GM12891 (cell line): ENCODE measurements at regions not wholly inside any gene's neighbourhood (a gene's known extent, or its start where the extent isn't known, plus 50 kb on each side); places are given as distances from the start of the nearest gene placed in this dataset.

Experiments
- POLR2A ChIP-seq: IDR thresholded peaks from 2 replicates; pipeline ENCODE4 v1.6.1; 2011; ENCODE audit warnings: low read depth, low read length, control low read depth
- POU2F2 ChIP-seq: IDR thresholded peaks from 2 replicates; pipeline ENCODE4 v1.6.1; 2011; ENCODE audit warnings: low read depth, mild to moderate bottlenecking, control low read depth, low read length, moderate library complexity

DNA sequence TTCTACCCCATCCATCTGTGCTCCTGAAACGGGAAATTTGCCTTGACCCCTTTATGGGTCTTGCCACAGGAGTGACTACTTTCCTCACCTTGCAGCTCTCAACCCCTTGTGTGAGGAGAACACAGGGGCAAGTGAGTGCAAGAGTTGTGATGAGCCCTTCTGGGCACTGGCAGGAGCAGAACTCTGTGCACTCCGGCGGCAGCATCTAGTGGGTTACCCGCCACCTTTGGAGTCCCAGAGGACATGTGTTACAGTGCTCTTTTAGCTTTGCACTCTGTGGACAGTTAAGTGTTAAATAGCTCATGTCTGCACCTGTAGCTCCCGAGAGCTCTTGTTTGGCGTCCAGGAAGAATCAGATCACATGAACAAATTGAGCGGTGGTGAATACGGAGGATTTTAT lies 940.2 kb downstream of the GRIK2 start:
- TF ChIP-seq POU2F2 = no peak
- no peak for TF ChIP-seq POLR2A
